ENCODE measurements at regions not wholly inside any gene's neighbourhood (a gene's known extent, or its start where the extent isn't known, plus 50 kb on each side); places are given as distances from the start of the nearest gene placed in this dataset.
"Not testable (repeated sequence)": the region's sequence is repeated elsewhere in the genome, so short reads cannot be mapped to it uniquely, and the experiment has no call there.

GRCh38 chr9:64920147-64920546, 364.9 kb downstream of the FOXD4L5 start:
- in situ Hi-C loops (cut with HindIII; ENCODE audit: low pct_unique_long_range_greater_than_20kb, low sequenced_read_pairs); DNase-seq (ENCODE audit: low read depth): not testable (repeated sequence)

- DNase-seq (ENCODE audit: low read depth); in situ Hi-C loops (cut with HindIII; ENCODE audit: low pct_unique_long_range_greater_than_20kb, low sequenced_read_pairs): not testable (repeated sequence)
Observed at GRCh38 chr9:64888643-64889042, 396.4 kb downstream of the FOXD4L5 start.

- in situ Hi-C loops (cut with HindIII; ENCODE audit: low pct_unique_long_range_greater_than_20kb, low sequenced_read_pairs) = not testable (repeated sequence)
- peak; percentile 78 for DNase-seq (ENCODE audit: low read depth)
Observed at GRCh38 chr9:64870594-64870993, 414.4 kb downstream of the FOXD4L5 start.

Measured in Caki2 (cell line).